NT2/D1 (cell line): ENCODE measurements at regions not wholly inside any gene's neighbourhood (a gene's known extent, or its start where the extent isn't known, plus 50 kb on each side); places are given as distances from the start of the nearest gene placed in this dataset.

Source experiments
- SUZ12 ChIP-seq: IDR thresholded peaks from 2 replicates; pipeline ENCODE4 v1.6.1; 2011; ENCODE audit not compliant: insufficient read length, insufficient read depth; ENCODE audit errors: extremely low read depth
- ZNF274 ChIP-seq: IDR thresholded peaks from 2 replicates; pipeline ENCODE4 v1.6.1; 2011; ENCODE audit warnings: mild to moderate bottlenecking, low read depth, low read length

GRCh38 chr12:71262466-71262865 lies 104.7 kb upstream of the TSPAN8 start:
- TF ChIP-seq ZNF274 (no peak), SUZ12 (no peak)
